GM19240 (cell line): ENCODE measurements at regions not wholly inside any gene's neighbourhood (a gene's known extent, or its start where the extent isn't known, plus 50 kb on each side); places are given as distances from the start of the nearest gene placed in this dataset.

Source experiments
- DNase-seq: peaks from one replicate; pipeline ENCODE4 v3.0.0; 2011; ENCODE audit warnings: low spot score; ENCODE audit not compliant: insufficient read length

DNA sequence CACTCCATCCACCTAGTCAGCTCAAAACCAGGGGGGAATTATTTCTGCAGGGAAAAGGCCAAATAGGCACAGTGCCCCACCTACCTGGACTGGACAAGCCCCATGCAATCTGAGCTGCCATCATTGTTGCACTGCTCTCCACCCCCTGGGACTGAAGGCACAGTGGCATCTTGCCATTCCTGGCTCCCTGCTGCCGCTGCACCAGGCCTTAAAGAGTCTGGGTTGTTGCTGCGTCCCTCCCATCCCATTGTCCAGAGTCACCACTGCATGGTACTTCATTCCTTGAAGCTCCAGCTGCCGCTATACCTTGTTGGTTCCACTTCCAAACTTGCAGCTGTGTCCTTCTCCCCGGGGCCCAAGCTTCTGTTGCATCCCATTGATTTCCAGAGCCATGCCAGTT lies 629.7 kb downstream of the STIM2 start:
- DNase-seq = no peak

DNA sequence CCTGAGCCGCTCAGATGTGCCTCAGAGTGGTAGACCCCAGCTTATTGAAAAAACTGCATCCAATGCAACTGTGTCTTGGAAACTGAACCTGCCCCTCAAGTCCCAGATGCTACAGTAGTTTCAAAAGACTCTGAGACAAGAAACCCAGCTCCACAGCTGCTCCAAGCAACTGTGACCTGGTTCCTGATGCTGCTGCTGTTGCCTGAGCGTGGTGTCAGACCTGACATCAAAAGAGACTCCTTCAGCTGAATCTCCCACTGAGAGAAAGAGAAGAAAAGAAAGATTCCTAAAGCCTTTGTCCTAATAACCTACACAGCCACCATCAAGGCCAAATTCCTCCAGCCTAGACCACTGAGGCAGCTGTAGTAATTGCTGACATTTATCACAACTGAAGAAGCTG lies 630.1 kb downstream of the STIM2 start:
- no peak for DNase-seq

DNA sequence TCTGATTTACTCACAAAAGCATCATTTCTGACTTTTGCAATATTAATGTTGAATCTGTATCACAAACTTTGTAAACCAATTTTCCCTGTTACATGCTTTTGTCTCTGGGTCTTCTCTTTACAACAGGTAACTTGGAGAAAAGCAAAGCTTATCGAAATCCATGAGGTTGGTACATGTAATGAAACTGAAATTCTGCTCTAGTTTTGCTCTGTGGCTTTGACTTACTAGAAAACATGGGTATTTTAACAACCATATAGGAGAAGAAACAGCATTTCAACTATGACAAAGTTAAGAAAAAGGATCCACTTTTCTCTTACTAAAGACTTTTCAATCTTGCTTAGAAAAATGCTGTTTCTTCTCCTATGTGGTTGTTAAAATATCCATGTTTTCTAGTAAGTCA lies 645.8 kb downstream of the STIM2 start:
- DNase-seq = no peak

DNA sequence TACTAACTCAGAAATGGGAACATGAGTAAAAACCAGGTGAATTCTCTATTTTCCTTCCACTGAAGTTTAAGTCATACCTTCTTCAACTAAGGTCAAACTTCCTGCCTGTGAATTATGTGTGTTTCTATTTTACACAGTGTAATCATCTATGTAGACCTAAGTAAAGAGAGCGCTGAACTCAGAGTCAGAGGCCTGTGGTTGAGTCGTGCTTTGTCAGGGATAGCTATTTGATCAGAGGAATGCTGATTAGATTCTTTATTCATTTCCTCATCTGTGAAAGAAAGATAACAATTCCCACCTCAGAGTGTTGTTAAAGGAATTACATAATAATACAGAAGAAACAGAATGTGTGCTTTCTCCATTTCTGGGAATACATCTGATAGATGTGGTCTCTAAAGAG lies 654.1 kb downstream of the STIM2 start:
- no peak for DNase-seq

DNA sequence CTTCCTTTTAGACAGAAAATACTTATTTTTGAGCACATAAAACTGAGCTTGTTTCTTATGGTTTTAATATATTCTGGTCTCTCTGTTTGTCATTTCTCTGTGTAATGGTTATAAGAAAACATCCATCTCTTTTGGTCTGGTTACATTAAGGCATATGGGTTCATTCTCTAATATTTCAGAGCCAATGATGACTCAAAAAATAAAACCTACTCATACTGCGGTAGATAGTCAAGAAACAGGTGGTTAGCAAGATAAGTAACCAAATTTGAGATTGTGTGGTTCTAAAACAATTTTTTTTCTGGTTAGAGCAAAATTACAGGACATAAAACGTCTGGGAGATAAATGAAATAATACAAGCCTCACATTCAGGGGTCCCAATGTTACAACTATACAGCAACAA lies 654.5 kb downstream of the STIM2 start:
- no peak for DNase-seq

DNA sequence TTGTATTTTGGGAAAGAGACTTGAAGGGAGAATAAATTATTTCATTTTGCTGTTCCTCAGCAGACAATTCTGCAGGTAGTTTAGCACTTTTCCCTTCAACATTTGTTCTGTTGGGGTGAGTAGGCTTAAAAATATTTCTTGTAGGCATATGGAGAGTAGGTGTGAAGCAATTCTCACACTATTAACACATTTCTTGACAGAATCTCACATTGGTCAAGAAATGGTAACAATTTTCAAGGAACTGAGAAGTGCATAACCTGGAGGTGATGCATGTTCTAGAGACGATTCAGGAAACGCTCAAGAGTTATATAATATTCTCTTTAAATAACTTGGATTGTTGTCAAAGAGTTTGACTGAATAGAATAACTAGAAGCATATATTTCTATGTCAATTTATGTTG lies 658.2 kb downstream of the STIM2 start:
- no peak for DNase-seq

DNA sequence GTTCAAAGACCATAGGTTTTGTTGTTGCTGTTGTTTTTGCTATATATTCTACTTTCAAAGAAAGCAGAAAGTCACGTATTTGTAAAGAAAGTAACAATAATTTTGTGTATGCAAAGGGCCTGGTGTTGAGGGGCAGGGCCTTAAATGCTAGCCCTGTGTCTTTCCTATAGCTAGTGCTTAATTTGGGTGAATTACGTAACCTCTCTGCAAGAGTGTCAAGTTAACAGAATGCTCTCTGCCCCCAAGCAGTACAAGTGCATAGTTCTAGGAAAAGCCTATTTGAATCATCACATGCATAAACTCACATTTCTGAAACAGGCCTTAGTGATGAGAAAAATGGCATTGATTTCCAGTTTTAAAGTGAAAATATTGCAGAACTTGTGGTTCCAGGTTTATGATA lies 663.6 kb downstream of the STIM2 start:
- no peak for DNase-seq

DNA sequence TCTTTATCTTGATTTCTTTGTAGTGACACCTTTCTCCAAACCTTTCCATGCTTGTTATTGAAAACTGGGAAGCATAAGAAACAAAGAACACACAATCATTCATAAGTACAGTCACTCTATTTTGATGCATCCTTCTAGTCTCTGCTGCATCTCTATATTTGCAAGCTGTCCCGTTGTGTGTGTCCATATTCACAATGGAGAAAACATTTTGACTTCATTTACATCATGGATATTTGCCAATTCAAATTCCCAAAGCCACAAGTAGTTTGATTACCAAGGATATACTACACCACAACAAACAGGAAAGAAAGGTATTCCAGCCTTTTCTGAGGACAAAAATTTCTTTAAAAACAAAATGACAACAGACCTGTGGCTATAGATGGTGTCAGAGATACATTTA lies 673.8 kb downstream of the STIM2 start:
- DNase-seq = no peak

DNA sequence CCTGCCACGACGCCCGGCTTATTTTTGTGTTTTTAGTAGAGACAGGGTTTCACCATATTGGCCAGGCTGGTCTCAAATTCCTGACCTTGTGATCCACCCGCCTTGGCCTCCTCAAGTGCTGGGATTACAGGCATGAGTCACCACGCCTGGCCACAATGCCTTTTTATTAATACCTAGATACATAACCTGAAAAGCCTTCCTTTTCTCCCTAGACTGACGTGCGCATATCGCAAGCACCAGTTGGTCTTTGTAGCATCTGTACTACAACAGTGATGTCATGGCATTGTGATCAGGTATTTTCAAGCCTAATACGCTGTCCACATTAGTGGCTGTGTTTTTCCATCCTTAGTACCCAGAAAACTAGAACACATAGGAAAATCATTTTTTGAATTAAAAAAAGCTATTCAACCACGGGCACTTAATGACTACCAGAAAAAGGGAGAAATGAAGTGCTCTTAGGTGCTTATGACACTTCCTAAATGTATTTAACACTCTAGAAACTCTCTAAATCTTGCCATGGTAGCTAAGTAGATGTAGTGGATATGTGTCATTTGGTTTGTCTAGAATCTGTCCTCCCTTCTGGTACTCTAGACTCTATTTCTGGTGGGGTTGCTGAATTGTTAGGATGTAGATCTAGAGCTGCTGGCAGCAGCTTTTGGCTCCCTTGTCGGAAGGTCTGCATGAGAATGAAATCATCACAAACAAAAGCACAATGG lies 707.8 kb downstream of the STIM2 start:
- no peak for DNase-seq

DNA sequence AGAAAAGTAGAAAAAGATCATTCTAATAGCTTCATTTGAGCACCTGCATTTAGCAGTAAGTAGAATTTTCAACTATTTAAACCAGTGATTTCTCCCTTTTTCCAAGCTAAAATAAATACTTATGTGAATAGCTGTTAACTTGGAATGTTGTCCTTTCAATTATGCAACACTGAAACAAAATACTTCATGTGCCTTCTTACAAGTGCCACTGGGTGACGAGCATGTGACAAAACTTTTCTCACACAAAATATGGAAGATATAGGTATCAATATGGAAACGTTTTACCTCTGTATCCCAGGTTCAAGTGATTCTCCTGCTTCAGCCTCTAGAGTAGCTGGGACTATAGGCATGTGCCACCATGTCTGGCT lies 708.3 kb downstream of the STIM2 start:
- no peak for DNase-seq

DNA sequence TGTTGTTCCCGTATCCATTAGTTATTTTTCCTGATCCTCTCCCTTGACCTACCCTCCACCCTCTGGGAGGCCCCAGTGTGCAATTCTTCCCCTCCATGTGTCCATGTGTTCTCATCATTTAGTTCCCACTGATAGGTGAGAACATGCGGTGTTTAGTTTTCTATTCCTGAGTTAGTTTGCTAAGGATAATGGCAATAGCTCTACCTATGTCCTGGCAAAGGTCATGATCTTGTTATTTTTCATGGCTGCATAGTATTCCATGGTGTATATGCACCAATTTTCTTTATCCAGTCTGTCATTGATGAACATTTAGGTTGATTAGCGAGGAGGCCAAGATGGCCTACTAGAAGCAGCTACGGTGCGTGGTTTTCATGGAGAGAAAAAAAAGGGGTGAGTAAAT lies 714.1 kb downstream of the STIM2 start:
- DNase-seq = no peak

DNA sequence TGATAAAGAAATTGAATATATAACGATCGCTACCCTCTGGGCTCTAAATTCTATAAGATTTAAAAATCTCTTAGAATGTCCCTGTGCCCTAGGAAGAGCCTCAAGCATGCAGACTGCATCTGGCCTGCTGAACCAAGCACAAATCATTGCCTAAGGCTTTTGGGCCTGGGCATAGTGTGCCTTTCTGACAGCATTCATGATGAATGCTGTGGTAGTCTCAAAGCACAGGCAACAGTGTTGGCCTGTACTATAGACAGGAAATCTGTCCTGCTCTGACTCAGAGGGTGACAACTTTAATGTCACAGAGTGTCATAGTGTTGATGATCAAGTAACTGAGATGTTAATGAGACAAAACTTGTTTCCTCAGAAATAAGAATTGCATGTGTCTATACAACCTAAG lies 717.3 kb downstream of the STIM2 start:
- no peak for DNase-seq

DNA sequence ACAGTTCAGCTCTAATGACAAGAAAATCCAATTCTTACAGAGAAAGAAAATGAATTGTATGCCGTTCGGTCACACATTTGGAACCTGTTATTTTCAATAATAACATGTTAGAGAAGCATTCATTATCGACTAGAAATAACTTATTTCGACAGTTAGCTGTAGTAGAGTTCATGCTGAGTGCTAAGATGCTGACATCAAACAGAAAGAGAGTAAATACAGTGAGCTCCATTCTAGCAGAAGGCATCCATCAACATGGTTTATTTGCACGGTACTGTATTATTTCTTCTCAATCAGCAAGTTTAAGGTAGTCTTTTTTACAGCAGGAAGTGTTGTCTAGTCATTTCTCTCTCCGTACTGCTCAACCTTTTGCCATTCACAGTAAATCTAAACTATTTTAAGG lies 732.1 kb downstream of the STIM2 start:
- no peak for DNase-seq

DNA sequence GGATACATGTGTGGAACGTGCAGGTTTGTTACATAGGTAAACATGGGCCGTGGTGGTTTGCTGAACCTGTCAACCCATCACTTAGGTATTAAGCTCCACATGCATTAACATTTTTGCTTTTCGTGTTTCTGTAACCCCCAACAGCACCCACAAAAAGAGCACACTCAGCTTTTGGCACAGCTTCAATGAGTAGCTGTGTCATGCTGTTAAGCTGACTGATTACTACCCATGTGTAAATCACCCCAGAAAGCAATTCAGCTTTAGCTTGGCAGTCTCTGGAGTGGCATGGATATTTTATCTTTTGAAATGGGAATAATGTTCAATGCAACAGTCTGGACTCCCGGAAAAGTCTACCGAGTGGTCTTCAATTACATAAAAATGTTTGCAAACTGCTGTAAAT lies 734.3 kb downstream of the STIM2 start:
- DNase-seq = no peak

DNA sequence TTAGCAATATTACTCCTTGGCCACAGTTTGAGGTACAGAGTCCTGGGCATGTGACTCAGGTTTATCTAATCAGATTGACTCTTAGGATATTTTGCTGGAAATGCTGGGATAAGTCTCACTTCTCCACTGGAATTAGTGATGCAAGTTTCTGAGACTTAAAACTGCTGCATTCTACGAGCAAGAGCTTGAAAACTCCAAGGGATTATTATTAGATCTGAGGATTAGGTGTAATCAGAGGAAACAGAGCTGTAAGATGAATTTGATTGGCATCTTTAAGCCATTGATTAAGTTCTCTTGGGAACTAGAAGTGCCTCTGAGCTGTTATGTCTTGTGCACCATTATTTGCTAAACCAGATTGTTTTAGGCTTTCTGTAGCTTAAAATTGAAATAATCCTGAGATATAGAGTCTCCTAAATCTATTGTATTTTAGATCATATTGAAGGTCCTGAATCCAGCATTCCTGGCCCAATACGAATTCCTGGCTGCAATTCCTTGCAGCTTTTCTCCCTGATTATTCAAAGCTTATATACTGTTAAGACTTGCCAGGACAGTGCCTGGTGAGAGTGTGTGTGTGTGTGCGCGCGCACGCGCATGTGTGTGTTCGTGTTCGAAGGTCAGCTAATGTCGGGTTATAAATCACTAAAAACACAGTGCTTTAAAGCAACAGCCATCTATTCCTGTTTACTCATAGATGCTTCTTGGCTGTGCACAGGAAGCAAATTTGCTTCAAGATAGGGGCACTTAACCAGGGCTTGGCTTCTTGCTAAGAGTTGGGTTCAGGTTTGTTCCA lies 735.1 kb downstream of the STIM2 start:
- DNase-seq = no peak

DNA sequence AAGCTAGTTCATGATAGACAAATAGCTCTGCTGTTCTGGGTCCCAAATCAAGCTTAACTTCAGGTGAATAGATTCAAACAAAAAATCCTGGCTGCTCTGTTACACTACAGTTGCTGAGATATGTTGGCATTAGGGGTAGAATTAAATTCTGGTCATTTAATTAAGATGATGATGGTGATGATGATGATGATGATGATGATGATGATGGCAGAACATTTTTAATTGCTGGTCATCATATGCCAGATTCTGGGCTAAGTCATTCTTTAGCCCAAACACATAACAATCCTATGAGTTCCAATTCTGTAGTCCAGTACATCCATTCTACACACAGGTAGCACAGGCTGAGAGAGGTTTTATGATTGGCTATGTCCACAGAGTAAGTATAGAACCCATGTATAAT lies 741.5 kb downstream of the STIM2 start:
- DNase-seq = no peak

DNA sequence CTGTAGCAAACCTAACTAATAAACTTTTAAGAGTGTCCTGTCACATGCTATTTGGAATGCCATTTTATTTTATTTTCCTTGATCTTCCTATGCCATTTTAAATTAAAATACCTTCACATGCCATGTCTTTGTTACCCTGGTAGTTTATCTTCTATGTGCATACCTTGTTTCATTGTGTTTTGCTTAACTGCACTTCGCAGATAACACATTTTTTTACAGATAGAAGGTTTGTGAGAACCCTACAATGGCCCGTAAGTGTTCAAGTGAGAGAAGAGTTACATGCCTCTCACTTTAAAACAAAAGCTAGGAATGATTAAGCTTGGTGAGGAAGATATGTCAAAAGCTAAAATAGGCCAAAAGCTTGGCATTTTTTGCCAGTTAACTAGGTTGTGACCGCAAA lies 744.1 kb downstream of the STIM2 start:
- DNase-seq = no peak

DNA sequence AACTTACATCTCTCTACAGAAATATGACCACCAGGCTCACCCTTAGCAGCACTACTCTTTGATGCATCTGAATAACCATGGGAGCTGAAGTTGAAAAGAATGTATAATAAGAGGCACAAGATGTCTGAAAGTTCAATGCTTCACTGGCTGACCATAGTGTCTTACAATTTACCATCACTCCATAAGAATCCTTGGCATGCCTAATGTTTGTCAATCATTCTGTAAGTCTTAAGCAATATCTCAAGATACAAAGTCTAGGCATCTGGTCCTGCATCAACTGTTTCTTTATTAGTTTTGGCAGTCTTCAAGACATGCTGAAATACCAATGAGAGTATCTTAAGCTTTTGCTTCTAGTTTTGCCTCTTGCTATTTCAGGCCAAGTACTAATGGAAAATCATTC lies 755.5 kb downstream of the STIM2 start:
- DNase-seq = no peak

DNA sequence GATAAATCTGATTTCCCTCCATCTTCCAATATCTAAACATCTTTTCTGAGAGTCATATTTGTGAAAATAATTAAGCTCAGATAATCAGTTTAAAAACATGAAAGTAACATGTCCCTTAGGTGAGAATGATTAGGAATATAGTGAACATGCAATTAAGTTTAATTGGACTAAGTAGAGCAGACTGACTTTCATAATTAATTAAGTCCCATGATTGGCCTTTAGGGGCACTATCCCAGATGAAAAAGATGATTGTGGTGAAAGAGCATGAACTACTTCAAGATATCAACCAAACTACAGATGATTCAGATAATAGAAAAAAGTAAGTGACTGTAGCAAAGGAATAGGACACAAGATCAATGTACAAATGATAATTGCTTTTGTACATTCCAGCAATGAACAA lies 758.8 kb downstream of the STIM2 start:
- no peak for DNase-seq

DNA sequence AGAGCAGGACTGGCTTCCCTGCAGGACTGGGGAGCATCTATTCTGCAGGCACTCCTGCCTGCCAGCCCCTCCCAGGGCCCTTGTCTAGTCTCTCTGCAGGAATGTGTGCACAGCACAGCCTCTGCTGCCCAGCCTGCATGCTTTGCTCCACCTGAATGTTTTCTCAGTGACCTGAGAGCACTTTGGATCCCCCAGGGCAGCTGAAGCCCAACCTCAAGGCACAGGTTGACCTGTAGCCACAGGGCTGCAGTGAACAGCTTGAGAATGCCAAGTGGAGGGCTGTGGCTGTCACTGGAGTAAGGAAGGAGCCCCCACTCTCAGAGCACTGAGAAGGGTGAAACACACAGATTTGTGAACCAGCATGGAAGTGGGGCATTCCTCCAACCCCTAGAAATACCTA lies 760.2 kb downstream of the STIM2 start:
- no peak for DNase-seq

DNA sequence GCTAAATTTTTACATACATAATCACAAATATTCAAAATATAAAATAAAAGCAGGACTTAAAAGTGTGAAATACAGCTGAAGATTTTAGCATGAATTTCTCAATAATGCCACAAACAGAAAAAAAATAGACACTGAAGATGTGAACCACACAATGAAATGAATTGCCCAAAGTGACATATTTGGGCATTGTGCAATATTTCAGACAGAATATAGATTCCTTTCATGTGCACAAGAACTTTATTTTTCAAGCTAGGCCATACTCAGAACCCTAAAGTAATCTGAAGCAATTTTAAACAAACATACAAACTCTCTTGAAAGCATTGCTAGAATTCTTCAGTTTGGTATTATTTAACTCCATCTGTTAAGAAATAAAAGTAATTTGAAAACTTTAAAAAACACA lies 764.1 kb downstream of the STIM2 start:
- no peak for DNase-seq

DNA sequence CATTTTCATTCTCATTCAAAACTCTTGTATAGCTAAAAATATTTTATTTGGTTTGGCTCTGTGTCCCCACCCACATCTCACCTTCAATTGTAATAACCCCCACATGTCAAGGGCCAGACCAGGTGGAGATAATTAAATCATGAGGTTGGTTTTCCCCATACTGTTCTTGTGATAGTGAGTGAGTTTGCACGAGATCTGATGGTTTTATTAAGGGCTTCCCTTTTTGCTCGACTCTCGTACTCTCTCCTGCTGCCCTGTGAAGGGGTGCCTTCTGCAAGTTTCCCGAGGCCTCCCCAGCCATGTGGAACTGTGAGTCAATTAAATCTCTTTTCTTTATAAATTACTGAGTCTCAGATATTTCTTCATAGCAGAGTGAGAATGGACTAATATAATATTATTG lies 768.0 kb downstream of the STIM2 start:
- DNase-seq = no peak

DNA sequence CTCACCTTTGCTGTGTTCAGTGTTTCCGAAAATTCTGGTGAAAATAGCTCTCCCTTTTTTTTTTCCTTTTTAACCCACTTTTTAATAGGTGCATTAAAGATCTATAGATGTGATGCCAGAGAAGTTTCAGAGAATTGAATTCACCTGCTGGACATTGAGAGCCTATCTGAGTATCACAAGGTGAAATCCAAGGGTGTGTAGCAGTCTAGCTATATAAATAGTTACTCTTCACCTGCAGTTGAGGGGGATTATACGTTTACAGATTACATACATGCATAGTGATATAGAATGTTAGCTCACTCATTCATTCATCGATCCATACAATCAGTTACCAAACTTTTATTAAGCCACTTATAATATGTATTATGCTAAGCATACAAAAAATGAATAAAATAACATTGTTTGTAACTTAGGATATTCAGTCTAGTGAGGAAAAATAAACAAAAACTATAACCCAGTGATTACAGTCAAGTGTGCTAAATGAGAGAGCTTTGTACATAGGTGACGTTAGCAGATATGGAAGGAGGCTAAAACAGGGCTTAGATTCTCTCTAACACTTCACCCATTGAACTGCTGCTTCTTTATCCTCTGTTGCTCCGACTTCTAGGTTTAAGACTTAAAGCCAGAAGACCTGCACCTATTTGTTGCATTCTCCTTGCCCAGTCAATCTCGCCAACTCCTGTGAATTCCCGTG lies 769.0 kb downstream of the STIM2 start:
- DNase-seq = no peak
